RWPE2 (cell line): ENCODE measurements at regions not wholly inside any gene's neighbourhood (a gene's known extent, or its start where the extent isn't known, plus 50 kb on each side); places are given as distances from the start of the nearest gene placed in this dataset.
A peak's percentile ranks its signal among the peaks of the same experiment; 100 is the strongest.

Source experiments
- ATAC-seq: fragments of 200-7000 bp; cut with Tn5 transposase; 3 replicates; pipeline ENCODE4 v1.9.1; 2021; ENCODE audit warnings: low read depth
- DNase-seq: peaks from one replicate; pipeline ENCODE4 v3.0.0-alpha.2; 2020; ENCODE audit warnings: low spot score
- H3K27ac ChIP-seq: fragments of 450-650 bp; 2 replicates; pipeline ENCODE4 v1.5.1; 2017; ENCODE audit warnings: mild to moderate bottlenecking; ENCODE audit not compliant: poor library complexity, severe bottlenecking
- H3K27me3 ChIP-seq: fragments of 250-450 bp; sonication (Bioruptor Pico); 2 replicates; pipeline ENCODE4 v1.5.1; 2021; ENCODE audit warnings: mild to moderate bottlenecking, moderate library complexity; ENCODE audit not compliant: insufficient read depth, poor library complexity, severe bottlenecking
- H3K36me3 ChIP-seq: fragments of 250-450 bp; sonication (Bioruptor Pico); 2 replicates; pipeline ENCODE4 v1.5.1; 2020; ENCODE audit warnings: low read depth, mild to moderate bottlenecking, moderate library complexity
- H3K4me1 ChIP-seq: fragments of 250-450 bp; sonication (Bioruptor Pico); 2 replicates; pipeline ENCODE4 v1.5.1; 2021; ENCODE audit warnings: mild to moderate bottlenecking, moderate library complexity; ENCODE audit not compliant: insufficient read depth, poor library complexity, severe bottlenecking
- H3K4me3 ChIP-seq: fragments of 250-450 bp; sonication (Bioruptor Pico); 2 replicates; pipeline ENCODE4 v1.5.1; 2021; ENCODE audit warnings: mild to moderate bottlenecking, moderate library complexity; ENCODE audit not compliant: severe bottlenecking
- H3K9me3 ChIP-seq: fragments of 250-450 bp; sonication (Bioruptor Pico); 2 replicates; pipeline ENCODE4 v1.5.1; 2021; ENCODE audit warnings: mild to moderate bottlenecking, moderate library complexity; ENCODE audit not compliant: severe bottlenecking
- CTCF ChIP-seq: fragments of 450-650 bp; IDR thresholded peaks from one replicate; pipeline ENCODE4 v1.5.1; 2017; ENCODE audit warnings: mild to moderate bottlenecking, moderate library complexity; ENCODE audit not compliant: poor library complexity, severe bottlenecking

- no peak for ATAC-seq
- Histone ChIP-seq H3K27ac (no peak overlapping the region), H3K9me3 (no peaks in the 10 kb centered on the region), H3K4me3 (no peak overlapping the region), H3K27me3 (no peaks in the 10 kb centered on the region), H3K36me3 (no peaks in the 10 kb centered on the region), H3K4me1 (no peaks in the 10 kb centered on the region)
- no peak for TF ChIP-seq CTCF
- DNase-seq: no peak
Observed at GRCh38 chr13:109611912-109612691, 174.3 kb downstream of the IRS2 start.

- Histone ChIP-seq H3K27me3 (no peaks in the 10 kb centered on the region), H3K27ac (no peak overlapping the region), H3K36me3 (no peaks in the 10 kb centered on the region), H3K9me3 (no peaks in the 10 kb centered on the region), H3K4me1 (no peaks in the 10 kb centered on the region), H3K4me3 (no peak overlapping the region)
- TF ChIP-seq CTCF: peak; percentile 52
- peak; percentile 49; the same call in 2 of the 3 replicates for ATAC-seq
- DNase-seq: no peak
Observed at GRCh38 chr13:109610517-109610916, 175.9 kb downstream of the IRS2 start.

- no peaks in the 10 kb centered on the region for H3K36me3 ChIP-seq
- DNase-seq: no peak
- H3K4me1 ChIP-seq: no peaks in the 10 kb centered on the region
- H3K4me3 ChIP-seq: no peak overlapping the region
- ATAC-seq: no peak
- H3K27ac ChIP-seq: no peak overlapping the region
- H3K27me3 ChIP-seq: no peaks in the 10 kb centered on the region
- H3K9me3 ChIP-seq: no peaks in the 10 kb centered on the region
- no peak for TF ChIP-seq CTCF
Observed at GRCh38 chr13:109608503-109608902, 177.9 kb downstream of the IRS2 start.

GRCh38 chr13:109608059-109608458 is 178.3 kb downstream of the IRS2 start:
- Histone ChIP-seq H3K27me3 (no peaks in the 10 kb centered on the region), H3K36me3 (no peaks in the 10 kb centered on the region), H3K27ac (no peak overlapping the region), H3K4me1 (no peaks in the 10 kb centered on the region), H3K4me3 (no peak overlapping the region), H3K9me3 (no peaks in the 10 kb centered on the region)
- TF ChIP-seq CTCF: no peak
- DNase-seq (no peak), ATAC-seq (no peak)

- no peak overlapping the region for H3K4me3 ChIP-seq
- TF ChIP-seq CTCF: no peak
- no peaks in the 10 kb centered on the region for H3K27me3 ChIP-seq
- no peak overlapping the region for H3K27ac ChIP-seq
- DNase-seq (no peak), ATAC-seq (no peak)
- no peaks in the 10 kb centered on the region for H3K4me1 ChIP-seq
- H3K9me3 ChIP-seq: no peaks in the 10 kb centered on the region
- H3K36me3 ChIP-seq: no peaks in the 10 kb centered on the region
Observed at GRCh38 chr13:109606520-109606919, 179.9 kb downstream of the IRS2 start.
